GM12878 (cell line): ENCODE measurements at regions not wholly inside any gene's neighbourhood (a gene's known extent, or its start where the extent isn't known, plus 50 kb on each side); places are given as distances from the start of the nearest gene placed in this dataset.

ENCODE experiments used
- ATAC-seq: fragments of 200-7000 bp; cut with Tn5 transposase; 3 replicates; pipeline ENCODE4 v1.9.1; 2020; ENCODE audit warnings: mild to moderate bottlenecking, moderate library complexity
- BruUV-seq: library from RNA; stranded (reverse); fragments of 400-500 nt; replicated peaks from 2 replicates; lab custom pipeline; 2021; lab: Mats Ljungman, UMichigan
- CTCF ChIA-PET: fragments of 300-600 bp; sonication (Branson Sonifier 250); formaldehyde crosslinking; extraction: SDS; loops from one replicate; lab custom pipeline; 2021; ENCODE audit warnings: inconsistent platforms; lab: Yijun Ruan, JAX
- POLR2A ChIA-PET: fragments of 350-600 bp; formaldehyde crosslinking; extraction: SDS; loops from one replicate; lab custom pipeline; 2021; ENCODE audit warnings: inconsistent platforms; lab: Charles Lee
- RAD21 ChIA-PET: fragments of 300-600 bp; sonication (Branson Sonifier 250); formaldehyde crosslinking; loops from one replicate; lab custom pipeline; 2023; ENCODE audit warnings: antibody characterized with exemption; ENCODE audit not compliant: unreplicated experiment; lab: Charles Lee
- SMC1A ChIA-PET: fragments of 300-600 bp; sonication (Branson Sonifier 250); formaldehyde crosslinking; loops from one replicate; lab custom pipeline; 2023; ENCODE audit not compliant: unreplicated experiment, uncharacterized antibody; lab: Charles Lee
- DNase-seq: peaks from one replicate; pipeline ENCODE4 v3.0.0-alpha.2; 2011; ENCODE audit warnings: low read depth, low spot score
- FAIRE-seq: peaks from 3 replicates; lab custom pipeline; 2011; peaks lifted over from hg19 to GRCh38; lab: Jason Lieb, UNC
- H2AFZ ChIP-seq: 2 replicates; pipeline ENCODE4 v1.6.0; 2011; ENCODE audit warnings: low read depth, low read length, control low read depth; ENCODE audit not compliant: control insufficient read depth
- H3K27ac ChIP-seq: 2 replicates; pipeline ENCODE4 v1.5.1; 2011; ENCODE audit warnings: control low read depth; ENCODE audit not compliant: control insufficient read depth, insufficient read depth
- H3K27me3 ChIP-seq, 2 experiments: replicated peaks in 1 of 2; 2 replicates each; pipeline versions ENCODE4 v1.6.0 to v1.6.1; 2011; ENCODE audit warnings: low read length in 1 of 2; ENCODE audit not compliant: control insufficient read depth in 2 of 2, insufficient read depth in 2 of 2
- H3K36me3 ChIP-seq, 2 experiments: 2 replicates each; pipeline ENCODE4 v1.5.1; 2011; ENCODE audit warnings: low read length in 1 of 2; ENCODE audit not compliant: control insufficient read depth in 2 of 2, insufficient read depth in 2 of 2
- H3K4me1 ChIP-seq: 2 replicates; pipeline ENCODE4 v1.6.1; 2011; ENCODE audit warnings: mild to moderate bottlenecking, low read length, moderate library complexity, mixed read lengths; ENCODE audit not compliant: control insufficient read depth, insufficient read depth
- H3K4me2 ChIP-seq: 2 replicates; pipeline ENCODE4 v1.6.0; 2011; ENCODE audit warnings: control low read depth; ENCODE audit not compliant: control insufficient read depth, insufficient read depth
- H3K4me3 ChIP-seq: fragments of 200-600 bp; sonication (generic); 2 replicates; pipeline ENCODE4 v1.5.1; 2016
- H3K79me2 ChIP-seq: 2 replicates; pipeline ENCODE4 v1.6.0; 2011; ENCODE audit warnings: low read length; ENCODE audit not compliant: control insufficient read depth, insufficient read depth
- H3K9ac ChIP-seq: 2 replicates; pipeline ENCODE4 v1.8.0; 2011; ENCODE audit warnings: low read length, control low read depth, mixed read lengths; ENCODE audit not compliant: control insufficient read depth, insufficient read depth
- H3K9me3 ChIP-seq: replicated peaks from 3 replicates; pipeline ENCODE4 v1.5.1; 2011; ENCODE audit warnings: mild to moderate bottlenecking, low read length; ENCODE audit not compliant: control insufficient read depth, insufficient read depth
- H4K20me1 ChIP-seq: 2 replicates; pipeline ENCODE4 v1.6.0; 2011; ENCODE audit not compliant: control insufficient read depth, insufficient read depth
- ASH2L ChIP-seq: fragments of 300-600, 200-600 bp; sonication (generic); IDR thresholded peaks from 2 replicates; pipeline ENCODE4 v1.6.1; 2017; ENCODE audit warnings: low read depth, mild to moderate bottlenecking, borderline replicate concordance
- EP300 ChIP-seq, 2 experiments: fragments of 150-350 bp in 1 of 2; IDR thresholded peaks; 2 replicates each; pipeline ENCODE4 v1.6.1; 2011 to 2012; ENCODE audit warnings: low read depth in 2 of 2, low read length in 2 of 2, borderline replicate concordance in 1 of 2, improper control_type of control experiment in 1 of 2, inconsistent platforms in 1 of 2; ENCODE audit not compliant: control insufficient read depth in 1 of 2
- FOS ChIP-seq: IDR thresholded peaks from 3 replicates; pipeline ENCODE4 v1.6.1; 2011; ENCODE audit warnings: borderline replicate concordance; ENCODE audit not compliant: insufficient read length; ENCODE audit errors: extremely low read depth
- NFIC ChIP-seq: IDR thresholded peaks from 2 replicates; pipeline ENCODE4 v1.6.1; 2012; ENCODE audit warnings: low read depth, mild to moderate bottlenecking, inconsistent platforms, low read length, moderate library complexity
- SMARCA5 ChIP-seq: fragments of 450-650 bp; IDR thresholded peaks from 2 replicates; pipeline ENCODE4 v1.6.1; 2017; ENCODE audit warnings: mild to moderate bottlenecking
- ZNF217 ChIP-seq: fragments of 450-650 bp; IDR thresholded peaks from 2 replicates; pipeline ENCODE4 v1.6.1; 2017; ENCODE audit warnings: antibody characterized with exemption, mild to moderate bottlenecking
- ZNF24 ChIP-seq: fragments of 450-650 bp; IDR thresholded peaks from 2 replicates; pipeline ENCODE4 v1.6.1; 2017; ENCODE audit warnings: antibody characterized with exemption, mild to moderate bottlenecking
- ZSCAN29 ChIP-seq: fragments of 450-650 bp; IDR thresholded peaks from 2 replicates; pipeline ENCODE4 v1.6.1; 2017; ENCODE audit warnings: mild to moderate bottlenecking, moderate library complexity
- WGBS: methylation state at CpG from one replicate; pipeline ENCODE4 v1.1.6; 2016; ENCODE audit warnings: low lambda C conversion rate; ENCODE audit not compliant: insufficient replicate concordance, insufficient coverage; ENCODE audit errors: missing lambda C conversion rate; 5-methylcytosine and 5-hydroxymethylcytosine counted together
- in situ Hi-C: fragments of 300-500 bp; cut with MboI; formaldehyde crosslinking; loops from 9 replicates; pipeline ENCODE4 v1.14.3; 2018; ENCODE audit warnings: mixed read lengths
- intact Hi-C: fragments of 100-400 bp; cut with micrococcal nuclease; formaldehyde crosslinking; loops from one replicate; pipeline ENCODE4 v1.14.2; 2022; ENCODE audit not compliant: unreplicated experiment
- TF ChIP-seq, protein P1 (sequence below): fragments of 450-650 bp; IDR thresholded peaks from 2 replicates; pipeline ENCODE4 v1.6.1; 2018; ENCODE audit warnings: mild to moderate bottlenecking, low read depth, moderate library complexity; ENCODE audit not compliant: partially characterized antibody
- TF ChIP-seq, protein P2 (sequence below): fragments of 450-650 bp; IDR thresholded peaks from 2 replicates; pipeline ENCODE4 v1.6.1; 2018; ENCODE audit warnings: borderline replicate concordance, mild to moderate bottlenecking; ENCODE audit not compliant: partially characterized antibody
- TF ChIP-seq, protein P3 (sequence below): fragments of 450-650 bp; IDR thresholded peaks from 2 replicates; pipeline ENCODE4 v1.6.1; 2016; ENCODE audit warnings: mild to moderate bottlenecking

DNA sequence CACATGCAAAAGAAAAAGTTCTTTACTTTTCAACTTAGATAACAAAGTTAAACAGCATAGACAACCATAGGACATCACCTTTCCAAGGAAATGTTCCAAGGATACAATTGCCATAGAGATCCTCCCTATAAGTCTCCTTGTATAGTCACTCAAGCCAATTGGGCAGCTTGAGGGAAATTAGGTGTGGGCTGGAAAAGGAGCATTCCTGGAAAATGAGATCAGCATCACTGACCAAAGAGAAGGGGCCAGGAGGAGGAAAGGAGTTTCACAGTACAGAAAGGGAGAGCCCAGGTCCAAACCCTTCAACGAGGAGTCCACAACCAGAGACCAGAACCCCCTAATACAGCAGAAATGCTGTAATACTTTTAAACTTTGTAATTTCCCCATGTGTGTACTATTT is 91.5 kb upstream of the PPARGC1A start:
- H3K27me3 ChIP-seq: no peaks in the 10 kb centered on the region
- POLR2A ChIA-PET: no interaction called here
- no peak for ATAC-seq
- RAD21 ChIA-PET: no interaction called here
- DNase-seq: no peak
- H3K4me3 ChIP-seq: no peak overlapping the region
- no peak overlapping the region for H3K27ac ChIP-seq
- H3K9ac ChIP-seq: no peak overlapping the region
- H3K4me1 ChIP-seq: no peaks in the 10 kb centered on the region
- no peaks in the 10 kb centered on the region for H4K20me1 ChIP-seq
- in situ Hi-C loops: no loop called here
- H3K79me2 ChIP-seq: no peaks in the 10 kb centered on the region
- CTCF ChIA-PET: no interaction called here
- BruUV-seq: no TSS peak
- intact Hi-C loops: no loop called here
- H3K9me3 ChIP-seq: no peaks in the 10 kb centered on the region
- SMC1A ChIA-PET: no interaction called here
- no peak overlapping the region for H3K4me2 ChIP-seq
- FAIRE-seq: no peak
- no peaks in the 10 kb centered on the region for H3K36me3 ChIP-seq
- H2AFZ ChIP-seq: no peak overlapping the region
- 0% methylated on average over 1 of the region's 1 CpG for WGBS
- TF ChIP-seq ZNF217 (no peak), ZNF24 (no peak), SMARCA5 (no peak), ZSCAN29 (no peak), NFIC (no peak), FOS (no peak), ASH2L (no peak), EP300 (IDR thresholded peaks at IDR 0.05; ENCODE audit: borderline replicate concordance in 1 of 2, control insufficient read depth in 1 of 2, low read depth in 2 of 2, low read length in 2 of 2) (no peak)
- TF ChIP-seq, protein P1, sequence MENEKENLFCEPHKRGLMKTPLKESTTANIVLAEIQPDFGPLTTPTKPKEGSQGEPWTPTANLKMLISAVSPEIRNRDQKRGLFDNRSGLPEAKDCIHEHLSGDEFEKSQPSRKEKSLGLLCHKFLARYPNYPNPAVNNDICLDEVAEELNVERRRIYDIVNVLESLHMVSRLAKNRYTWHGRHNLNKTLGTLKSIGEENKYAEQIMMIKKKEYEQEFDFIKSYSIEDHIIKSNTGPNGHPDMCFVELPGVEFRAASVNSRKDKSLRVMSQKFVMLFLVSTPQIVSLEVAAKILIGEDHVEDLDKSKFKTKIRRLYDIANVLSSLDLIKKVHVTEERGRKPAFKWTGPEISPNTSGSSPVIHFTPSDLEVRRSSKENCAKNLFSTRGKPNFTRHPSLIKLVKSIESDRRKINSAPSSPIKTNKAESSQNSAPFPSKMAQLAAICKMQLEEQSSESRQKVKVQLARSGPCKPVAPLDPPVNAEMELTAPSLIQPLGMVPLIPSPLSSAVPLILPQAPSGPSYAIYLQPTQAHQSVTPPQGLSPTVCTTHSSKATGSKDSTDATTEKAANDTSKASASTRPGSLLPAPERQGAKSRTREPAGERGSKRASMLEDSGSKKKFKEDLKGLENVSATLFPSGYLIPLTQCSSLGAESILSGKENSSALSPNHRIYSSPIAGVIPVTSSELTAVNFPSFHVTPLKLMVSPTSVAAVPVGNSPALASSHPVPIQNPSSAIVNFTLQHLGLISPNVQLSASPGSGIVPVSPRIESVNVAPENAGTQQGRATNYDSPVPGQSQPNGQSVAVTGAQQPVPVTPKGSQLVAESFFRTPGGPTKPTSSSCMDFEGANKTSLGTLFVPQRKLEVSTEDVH: no peak
- TF ChIP-seq, protein P2, sequence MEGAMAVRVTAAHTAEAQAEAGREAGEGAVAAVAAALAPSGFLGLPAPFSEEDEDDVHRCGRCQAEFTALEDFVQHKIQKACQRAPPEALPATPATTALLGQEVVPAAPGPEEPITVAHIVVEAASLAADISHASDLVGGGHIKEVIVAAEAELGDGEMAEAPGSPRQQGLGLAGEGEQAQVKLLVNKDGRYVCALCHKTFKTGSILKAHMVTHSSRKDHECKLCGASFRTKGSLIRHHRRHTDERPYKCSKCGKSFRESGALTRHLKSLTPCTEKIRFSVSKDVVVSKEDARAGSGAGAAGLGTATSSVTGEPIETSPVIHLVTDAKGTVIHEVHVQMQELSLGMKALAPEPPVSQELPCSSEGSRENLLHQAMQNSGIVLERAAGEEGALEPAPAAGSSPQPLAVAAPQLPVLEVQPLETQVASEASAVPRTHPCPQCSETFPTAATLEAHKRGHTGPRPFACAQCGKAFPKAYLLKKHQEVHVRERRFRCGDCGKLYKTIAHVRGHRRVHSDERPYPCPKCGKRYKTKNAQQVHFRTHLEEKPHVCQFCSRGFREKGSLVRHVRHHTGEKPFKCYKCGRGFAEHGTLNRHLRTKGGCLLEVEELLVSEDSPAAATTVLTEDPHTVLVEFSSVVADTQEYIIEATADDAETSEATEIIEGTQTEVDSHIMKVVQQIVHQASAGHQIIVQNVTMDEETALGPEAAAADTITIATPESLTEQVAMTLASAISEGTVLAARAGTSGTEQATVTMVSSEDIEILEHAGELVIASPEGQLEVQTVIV: no peak
- TF ChIP-seq, protein P3, sequence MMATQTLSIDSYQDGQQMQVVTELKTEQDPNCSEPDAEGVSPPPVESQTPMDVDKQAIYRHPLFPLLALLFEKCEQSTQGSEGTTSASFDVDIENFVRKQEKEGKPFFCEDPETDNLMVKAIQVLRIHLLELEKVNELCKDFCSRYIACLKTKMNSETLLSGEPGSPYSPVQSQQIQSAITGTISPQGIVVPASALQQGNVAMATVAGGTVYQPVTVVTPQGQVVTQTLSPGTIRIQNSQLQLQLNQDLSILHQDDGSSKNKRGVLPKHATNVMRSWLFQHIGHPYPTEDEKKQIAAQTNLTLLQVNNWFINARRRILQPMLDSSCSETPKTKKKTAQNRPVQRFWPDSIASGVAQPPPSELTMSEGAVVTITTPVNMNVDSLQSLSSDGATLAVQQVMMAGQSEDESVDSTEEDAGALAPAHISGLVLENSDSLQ: no peak
